Embryonic facial prominence (tissue), 1 donor: ENCODE measurements at regions not wholly inside any gene's neighbourhood (a gene's known extent, or its start where the extent isn't known, plus 50 kb on each side); places are given as distances from the start of the nearest gene placed in this dataset.
"Not testable (repeated sequence)": the region's sequence is repeated elsewhere in the genome, so short reads cannot be mapped to it uniquely, and the experiment has no call there.

ENCODE experiments used
- DNase-seq: peaks from one replicate; pipeline ENCODE4 v3.0.0-alpha.2; 2016; ENCODE audit errors: extremely low spot score

DNA sequence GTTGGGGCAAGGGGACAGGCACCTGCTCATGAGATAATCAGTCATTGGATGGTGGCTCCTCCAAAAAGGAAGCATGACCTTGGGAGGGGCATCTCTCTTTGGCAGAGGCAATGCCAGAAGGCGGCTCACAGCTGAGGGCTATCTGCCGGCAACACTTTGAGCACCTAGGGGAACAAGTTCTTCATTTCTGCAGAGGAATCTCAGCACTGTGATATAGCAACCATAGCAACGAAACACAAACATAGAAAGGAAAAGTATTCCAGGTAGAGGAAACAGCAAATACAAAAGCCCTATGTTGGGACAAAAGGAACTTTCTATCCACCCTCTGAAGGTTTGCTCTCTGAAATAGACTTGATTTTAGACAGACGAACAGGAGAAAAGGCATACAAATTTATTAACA is 89.1 kb upstream of the NEDD4L start:
- no peak for DNase-seq

DNA sequence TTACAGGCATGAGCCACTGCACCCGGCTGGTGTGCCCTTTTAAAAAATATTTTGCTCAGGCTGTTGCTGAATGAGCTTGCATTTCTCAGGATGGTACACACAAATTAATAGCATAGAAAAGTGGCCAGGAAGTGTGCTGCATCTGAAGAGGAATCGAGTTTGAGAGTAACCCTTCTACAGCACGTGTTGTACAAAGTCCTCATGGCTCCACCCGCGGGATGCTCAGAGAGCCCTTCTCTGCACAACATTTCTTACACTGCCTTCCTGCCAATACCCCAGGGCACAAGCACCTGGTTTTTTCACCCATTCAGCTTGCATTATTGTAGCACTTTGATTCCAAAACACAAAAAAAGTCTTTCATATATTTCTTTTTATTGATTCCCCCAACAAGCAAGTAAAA is 90.1 kb upstream of the NEDD4L start:
- no peak for DNase-seq

DNA sequence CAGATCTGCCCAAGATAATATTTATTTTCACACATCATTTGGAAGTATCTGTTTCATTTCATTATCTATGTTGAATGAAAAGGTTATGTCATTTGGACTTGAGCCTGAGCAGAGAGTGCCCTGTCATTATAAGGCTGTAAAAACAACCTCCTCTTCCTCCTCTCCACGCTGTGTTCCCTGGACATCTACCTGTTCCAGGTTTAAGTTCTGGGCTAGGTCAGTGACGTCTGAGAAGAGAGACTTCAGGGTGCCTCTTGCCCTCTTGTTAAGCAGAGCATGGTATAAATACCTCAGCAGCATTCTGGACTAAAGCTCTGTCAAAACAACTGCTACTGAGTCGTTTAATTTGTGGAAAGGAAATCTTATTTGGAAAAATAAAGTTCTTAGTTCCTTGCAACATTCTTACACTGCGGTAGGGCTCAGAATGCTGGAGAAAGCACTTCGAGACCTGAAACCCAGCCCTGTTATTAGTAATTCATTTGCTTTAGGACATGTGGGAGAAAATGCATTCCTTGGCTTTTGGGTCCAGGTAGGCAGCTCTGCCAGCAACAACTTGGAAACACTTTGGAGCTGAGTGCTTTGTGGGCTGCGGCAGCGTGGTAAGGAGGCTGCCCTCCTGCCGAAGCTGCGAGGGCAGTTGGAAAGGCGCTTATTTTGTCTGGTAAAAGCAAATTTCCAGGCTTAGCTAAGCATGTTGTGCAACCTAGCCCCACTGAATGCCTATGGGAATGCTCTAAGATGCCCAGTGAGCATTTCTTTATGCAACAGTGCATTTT is 91.8 kb upstream of the NEDD4L start:
- no peak for DNase-seq

DNA sequence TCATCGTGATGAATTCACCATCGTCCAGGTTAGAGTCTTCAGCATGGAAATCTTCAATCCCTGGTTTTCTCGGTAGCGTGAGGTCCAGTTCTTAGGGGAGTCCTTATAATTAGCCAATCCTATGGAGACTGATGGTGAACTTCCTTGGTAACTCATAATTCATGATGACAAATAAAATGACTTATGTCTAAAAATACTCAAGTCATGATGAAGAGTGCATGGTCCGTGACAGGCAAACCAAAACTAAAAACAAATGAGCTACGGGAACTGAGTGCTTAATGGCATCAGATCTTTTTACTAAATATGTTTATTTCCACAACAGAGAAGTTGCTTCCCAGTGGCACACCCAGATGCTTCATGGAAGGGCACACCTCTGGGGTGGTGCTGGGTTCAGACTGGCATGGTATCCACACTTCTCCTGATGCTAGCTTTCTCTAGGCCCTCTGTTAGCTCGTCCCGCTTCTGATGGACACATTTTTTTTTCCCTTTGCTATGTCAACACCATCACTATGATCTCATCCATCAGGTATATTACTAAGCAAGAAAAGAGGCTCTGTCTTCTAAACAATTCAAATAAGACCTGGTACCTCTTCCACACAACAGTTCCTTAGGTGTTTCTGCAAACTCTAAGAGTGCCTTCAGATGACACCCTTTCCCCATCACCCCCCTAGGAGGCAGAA is 92.8 kb upstream of the NEDD4L start:
- DNase-seq: no peak

DNA sequence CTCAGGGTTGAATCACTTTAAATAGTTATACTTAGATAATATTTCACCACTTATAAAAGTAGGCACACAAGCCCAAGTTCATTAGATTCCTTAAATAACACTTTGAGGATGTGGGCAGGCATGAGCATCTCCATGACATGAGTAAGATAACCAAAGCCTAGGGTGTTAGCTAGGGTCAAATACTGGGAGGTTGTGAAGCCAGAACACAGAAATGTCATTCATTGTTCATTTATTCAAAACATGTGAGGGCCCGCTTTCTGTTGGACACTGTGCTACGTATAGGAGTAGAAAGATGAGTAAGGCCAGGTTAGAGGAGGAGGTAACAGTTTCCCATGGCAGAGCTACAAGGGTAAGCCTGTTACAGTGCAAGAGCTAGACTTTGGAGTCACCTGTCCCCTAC is 93.5 kb upstream of the NEDD4L start:
- DNase-seq: no peak

DNA sequence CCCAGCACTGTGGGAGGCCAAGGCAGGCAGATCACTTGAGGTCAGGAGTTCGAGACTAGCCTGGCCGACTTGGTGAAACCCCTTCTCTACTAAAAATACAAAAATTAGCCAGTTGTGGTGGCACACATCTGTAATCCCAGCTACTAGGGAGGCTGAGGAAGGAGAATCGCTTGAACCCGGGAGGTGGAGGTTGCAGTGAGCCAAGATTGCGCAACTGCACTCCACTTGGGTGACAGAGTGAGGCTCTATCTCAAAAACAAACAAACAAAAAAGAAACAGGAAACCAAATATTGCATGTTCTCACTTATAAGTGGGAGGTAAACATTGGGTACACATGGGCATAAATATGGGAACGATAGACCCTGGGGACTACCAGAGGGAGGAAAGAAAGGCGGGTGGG is 94.7 kb upstream of the NEDD4L start:
- not testable (repeated sequence) for DNase-seq

DNA sequence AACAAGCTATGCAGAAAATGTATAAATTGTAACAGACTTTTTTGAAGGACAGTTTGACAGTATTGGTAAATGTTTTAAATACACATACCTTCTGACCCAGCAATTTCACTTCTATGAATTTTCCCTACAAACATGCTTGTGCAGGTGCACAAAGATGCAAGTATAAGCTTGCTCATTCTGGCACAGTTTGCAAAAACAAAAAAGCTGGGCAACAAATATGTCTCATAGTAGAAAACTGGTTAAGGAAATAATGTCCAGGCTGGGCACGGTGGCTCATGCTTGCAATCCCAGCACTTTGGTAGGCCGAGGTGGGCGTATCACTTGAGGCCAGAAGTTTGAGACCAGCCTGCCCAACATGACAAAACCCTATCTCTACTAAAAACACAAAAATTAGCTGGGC is 96.9 kb upstream of the NEDD4L start:
- no peak for DNase-seq

DNA sequence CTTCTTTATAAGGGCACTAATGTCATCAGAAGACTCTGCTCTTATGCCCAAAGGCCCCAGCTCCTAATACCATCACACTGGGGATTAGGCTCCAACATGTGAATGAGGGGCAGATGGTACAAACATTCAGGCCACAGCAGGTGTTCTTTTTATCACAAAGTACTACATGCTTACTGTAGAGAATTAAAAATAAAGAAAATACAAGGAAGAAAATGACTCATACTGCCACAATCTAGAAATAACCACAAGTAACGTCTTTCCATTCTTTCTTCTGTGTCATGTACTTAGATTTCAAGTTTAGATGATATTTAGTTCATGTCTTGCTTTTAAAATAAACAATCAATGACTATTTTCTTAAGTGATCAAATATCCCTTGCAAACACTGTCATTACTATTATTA is 100.3 kb upstream of the NEDD4L start:
- no peak for DNase-seq

DNA sequence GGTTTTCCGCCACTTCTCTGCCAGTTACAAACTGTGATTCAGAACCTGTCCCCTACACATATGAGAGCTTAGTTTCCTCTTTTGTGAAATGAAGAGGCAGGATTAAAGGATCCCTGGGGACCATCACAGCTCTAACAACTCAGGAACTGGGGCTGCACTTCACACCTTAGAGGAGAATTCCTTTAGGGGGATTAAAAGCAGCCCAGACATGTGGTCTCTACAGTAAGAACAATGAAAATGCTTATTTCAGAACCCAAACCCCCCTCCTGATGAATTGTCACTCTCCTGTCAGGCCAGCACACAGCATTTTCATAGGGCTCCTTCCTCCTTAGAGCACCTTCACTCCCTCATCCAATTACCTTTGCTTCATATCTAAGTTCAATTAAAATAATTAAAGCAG is 101.5 kb upstream of the NEDD4L start:
- DNase-seq: no peak

DNA sequence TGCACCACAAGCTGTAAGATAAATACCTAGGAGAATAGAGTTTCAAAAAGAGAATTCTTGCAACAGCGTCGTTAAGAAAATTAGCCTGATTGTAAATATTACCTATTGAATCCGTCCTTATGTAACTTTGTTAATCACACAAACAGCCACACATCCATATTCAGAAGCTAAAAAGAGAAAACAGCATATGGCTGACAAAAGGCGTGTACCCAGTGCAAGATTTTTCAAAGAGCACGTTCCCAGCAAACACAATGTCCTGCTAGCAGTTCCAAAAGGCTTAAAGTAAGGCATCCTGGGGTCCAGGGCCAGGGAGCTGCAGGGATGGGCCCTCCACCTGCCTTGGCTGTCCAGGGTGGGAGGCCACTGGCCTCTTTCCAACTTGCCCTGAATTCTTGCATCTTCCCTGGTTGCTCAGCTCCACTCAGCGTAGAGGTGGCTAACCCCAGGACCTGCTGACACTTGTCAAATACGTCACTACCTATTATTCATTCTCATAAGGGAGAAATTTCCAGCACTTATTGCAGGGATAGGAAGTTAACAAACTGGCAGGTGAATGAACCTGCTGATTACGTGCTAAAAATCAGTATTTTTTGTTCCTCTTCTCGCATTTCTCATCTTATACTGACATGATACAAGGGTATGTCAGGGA is 102.1 kb upstream of the NEDD4L start:
- DNase-seq: no peak

DNA sequence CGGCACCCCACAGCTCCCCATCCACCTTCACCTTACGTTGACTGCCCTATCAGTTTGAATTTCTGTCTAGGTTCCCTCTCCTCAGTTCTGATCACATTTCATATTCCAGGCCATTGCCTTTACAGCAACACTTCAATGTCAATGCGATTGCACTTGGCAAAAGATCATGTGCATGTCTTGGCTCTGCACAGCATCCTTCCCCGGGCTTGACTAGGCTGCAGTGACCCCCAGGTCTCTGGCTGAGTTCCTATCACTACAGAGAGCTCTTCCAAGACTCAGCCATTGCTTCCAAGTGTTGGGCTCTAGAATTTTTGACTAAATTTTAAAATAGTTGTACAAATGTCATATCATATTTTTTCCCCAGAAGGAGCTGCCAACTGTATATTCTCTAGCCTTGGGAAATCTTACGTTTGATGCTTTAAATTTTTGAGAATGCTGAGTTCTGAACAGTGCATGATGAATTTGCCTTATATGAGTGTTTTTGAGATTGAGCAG is 103.8 kb upstream of the NEDD4L start:
- no peak for DNase-seq

DNA sequence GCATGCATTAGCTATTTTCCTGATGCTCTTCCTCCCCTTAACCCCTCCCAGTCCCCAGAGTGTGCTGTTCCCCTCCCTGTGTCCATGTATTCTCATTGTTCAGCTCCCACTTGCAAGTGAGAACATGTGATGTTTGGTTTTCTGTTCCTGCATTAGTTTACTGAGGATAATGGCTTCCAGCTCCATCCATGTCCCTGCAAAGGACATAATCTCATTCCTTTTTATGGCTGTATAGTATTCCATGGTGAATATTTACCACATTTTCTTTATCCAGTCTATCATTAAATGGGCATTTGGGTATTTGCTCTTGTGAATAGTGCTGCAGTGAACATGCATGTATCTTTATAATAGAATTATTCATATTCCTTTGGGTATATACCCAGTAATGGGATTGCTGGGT is 109.7 kb upstream of the NEDD4L start:
- DNase-seq: not testable (repeated sequence)

DNA sequence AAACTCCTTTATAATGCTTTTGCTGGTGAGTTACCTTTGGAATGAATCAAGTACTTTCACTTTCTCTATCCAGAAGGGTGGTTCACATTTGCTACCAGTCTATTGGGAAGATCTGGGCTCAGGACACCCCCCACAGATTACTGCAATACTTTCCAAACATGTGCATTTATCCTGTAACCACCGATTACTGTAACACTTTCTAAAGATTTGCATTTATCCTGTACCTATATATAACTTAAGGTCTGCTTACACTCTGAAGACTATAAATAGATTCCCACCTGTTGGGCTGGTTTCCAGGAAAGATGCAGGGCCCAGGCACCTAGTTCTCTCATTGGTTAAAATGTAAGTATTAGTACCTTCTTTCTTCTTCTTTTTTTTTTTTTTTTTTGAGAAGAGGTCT is 113.0 kb upstream of the NEDD4L start:
- DNase-seq: no peak

DNA sequence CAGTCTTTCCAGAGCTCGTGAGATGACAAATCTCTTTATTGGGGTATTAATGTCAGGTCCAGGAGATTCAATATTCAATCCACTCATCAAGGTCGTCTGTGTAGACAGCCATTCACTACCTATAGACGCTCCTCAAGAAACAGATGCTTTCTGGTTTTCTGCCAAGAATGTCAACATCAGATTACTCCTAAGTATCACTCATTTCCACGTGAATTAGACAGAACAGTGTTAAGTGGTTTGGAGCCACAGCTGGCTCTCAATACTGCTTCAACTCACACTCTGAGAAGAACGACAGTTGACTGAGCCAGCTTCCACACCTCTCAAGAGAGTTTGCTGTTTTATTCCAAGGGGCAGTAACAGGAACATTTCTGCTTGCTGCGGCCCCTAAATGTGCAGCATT is 113.5 kb upstream of the NEDD4L start:
- DNase-seq: no peak

DNA sequence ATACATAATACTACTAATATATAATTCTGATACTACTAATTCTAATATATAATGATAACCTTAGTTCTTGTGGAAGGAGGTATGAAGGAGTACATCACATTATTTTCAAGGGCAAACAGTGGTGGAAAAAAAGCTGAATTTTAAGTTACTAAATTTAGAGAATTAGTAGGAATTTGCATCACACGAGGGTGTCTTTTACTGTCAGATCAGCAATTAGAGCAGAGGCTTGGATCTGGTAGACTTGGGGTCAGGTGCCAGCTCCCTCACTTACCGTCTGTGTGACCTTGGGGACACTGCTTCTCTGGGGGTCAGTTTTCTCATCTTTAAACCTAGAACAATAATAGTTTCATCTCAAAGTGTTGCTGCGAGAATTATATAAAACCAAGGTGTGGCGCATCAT is 114.1 kb upstream of the NEDD4L start:
- DNase-seq: no peak

DNA sequence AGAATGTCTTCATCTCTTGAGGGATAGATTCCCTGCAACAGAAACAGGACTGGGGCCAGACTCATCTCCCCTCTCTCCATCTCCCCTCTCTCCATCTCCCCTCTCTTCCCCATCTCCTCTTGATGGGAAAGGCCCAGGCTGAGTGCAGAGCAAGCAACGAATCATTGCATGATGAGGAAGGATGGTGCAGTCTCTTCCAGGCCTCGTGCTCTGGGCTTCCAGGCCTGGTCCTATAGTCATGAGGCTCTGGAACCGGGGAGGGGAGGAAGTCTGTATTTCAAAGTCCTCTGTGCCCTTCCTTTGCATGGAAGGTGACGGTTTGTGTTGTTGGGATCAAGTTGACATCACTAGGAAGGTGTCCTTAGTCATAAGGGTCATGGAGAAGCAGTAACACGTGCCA is 115.6 kb upstream of the NEDD4L start:
- DNase-seq: no peak

DNA sequence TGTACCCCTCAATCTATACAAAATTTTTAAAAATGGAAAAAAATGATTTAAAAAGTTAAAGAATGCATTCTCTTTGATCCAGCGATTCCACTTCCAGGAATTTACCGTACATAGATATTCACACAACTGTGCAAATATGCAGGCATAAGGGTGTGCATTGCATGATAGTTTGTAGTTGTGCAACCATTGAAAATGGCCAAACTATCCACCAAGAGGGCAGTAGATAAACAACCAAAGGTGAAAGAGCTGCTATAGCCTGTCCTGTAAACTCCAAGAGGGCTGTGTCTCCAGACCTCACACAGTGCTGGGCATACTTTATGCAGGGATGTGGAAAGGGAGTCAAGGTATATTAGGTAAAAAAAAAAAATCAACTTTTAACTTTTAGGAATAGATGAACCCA is 116.5 kb upstream of the NEDD4L start:
- DNase-seq: no peak

DNA sequence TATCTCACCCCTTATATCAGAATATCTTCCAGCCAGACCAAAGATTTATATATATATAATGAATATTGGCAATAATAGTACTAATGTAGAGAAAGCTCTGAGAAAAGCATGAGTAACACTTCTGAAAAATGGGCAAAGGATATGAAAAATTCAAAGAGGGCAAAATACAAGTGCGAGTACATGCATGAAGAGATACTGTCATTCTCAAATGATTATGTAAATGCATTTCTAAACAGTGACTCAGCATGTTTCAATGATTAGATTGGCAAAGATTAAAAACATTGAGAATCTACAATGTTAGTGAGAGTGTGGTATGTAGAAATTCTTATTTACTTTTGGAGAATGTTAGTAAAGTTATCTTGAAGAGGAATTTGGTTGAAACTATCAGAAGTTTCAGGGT is 118.3 kb upstream of the NEDD4L start:
- no peak for DNase-seq

DNA sequence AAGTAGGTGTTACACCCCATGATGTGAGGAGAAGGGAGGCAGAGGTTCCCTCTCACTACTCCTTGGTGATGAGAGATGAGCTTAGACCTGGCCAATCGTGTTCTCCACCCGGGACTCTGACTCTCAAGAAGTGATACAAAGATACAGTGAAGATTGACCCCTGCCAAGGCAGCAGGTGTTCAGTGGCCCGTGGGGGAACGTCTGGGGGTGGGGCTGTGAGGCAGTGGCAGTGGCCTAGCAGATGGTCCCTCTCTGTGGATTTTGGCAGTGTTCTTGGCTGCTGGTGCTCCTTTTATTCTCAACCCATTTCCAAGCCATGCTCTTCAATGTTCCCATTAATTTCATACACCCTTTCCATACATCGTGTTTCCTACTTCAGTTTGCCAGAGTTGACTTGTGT is 120.4 kb upstream of the NEDD4L start:
- DNase-seq: no peak

DNA sequence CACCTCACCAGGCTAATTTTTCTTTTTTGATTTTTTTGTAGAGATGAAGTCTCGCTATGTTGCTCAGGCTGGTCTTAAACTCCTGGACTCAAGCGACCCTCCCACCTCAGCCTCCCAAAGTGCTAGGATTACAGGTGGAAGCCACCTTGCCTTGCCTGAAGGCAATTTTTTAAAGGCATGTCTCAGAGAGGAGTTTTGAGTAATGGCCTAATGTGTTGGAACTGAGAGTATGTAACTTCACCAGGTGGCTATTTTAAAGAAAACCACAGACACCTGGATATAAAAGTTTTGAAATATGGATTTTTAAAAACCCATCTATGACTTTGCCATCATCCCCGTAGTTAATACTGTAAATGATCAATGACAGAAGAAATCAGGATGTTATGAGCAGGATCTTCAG is 119.8 kb upstream of the ATP8B1 start:
- DNase-seq: no peak

DNA sequence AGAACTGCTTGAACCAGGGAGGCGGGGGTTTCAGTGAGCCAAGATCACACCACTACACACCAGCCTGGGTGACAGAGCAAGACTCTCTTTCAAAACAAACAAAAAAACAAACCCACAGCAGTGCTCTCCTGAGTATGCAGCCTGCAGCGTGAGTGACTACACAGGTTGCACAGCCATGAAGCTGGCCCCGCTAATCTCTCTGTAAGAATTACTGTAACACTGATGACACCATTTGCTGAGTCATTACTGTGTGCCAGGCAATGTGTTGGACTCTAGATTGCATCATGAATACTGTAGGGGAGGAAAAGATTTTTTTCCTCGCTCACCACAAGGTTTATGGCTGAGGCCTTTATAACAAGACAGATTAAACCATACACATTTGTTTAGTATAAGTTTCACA is 118.6 kb upstream of the ATP8B1 start:
- no peak for DNase-seq

DNA sequence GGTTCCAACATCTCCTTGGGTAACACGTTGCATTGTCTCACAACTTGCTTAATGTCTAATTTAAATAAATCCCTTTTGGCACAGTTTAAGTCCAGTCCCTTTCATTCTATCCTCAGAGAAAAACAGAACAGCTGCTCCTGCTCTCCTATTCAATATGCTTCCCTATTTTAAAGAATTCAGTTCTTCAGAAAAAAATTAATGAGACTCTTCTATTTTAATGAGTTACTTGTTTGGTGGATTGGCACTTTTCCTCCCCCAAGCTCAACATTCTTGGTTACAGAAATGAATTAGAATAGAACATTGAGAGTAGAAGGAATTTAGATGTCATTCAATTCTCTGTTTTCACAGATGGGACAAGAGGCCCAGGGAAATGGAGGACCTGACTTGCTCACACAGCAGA is 116.9 kb upstream of the ATP8B1 start:
- no peak for DNase-seq

DNA sequence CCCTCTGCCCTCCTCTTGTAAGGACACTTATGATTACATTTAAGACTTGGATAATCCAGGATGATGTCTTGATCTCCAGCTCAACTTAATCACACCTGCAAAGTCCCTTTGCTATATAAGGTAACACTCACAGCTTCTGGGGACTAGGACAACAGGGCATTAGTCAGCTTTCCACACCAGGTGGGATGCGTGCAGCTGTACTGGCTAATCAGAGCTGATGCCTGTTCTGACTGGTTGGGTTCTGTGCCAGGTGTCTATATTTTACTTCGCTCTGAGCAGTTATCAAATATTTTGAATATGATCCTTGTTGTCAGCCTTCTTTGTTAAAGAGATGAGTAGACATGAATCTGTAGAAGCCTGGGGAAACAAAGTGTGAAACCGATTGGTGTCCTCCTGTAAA is 115.5 kb upstream of the ATP8B1 start:
- no peak for DNase-seq
